Activated CD4-positive, CD25-positive, alpha-beta regulatory T cell treated with anti-CD3 and anti-CD28 coated beads, Interleukin-2, amount 50 U/mL, for 24 hours (primary cell): ENCODE measurements at regions not wholly inside any gene's neighbourhood (a gene's known extent, or its start where the extent isn't known, plus 50 kb on each side); places are given as distances from the start of the nearest gene placed in this dataset.
"Not testable (repeated sequence)": the region's sequence is repeated elsewhere in the genome, so short reads cannot be mapped to it uniquely, and the experiment has no call there.

Experiments
- ATAC-seq, 2 donors: fragments of 150-1000 bp; cut with Tn5 transposase; one replicate each; pipeline ENCODE4 v1.10.0; 2021; ENCODE audit warnings: mild to moderate bottlenecking in 1 of 2, moderate library complexity in 1 of 2

GRCh38 chr5:85865296-85865695 is 752.4 kb upstream of the COX7C start:
- ATAC-seq, result no peak

GRCh38 chr5:85868070-85868469 is 749.7 kb upstream of the COX7C start:
- no peak for ATAC-seq

GRCh38 chr5:85893996-85894395 is 723.7 kb upstream of the COX7C start:
- ATAC-seq, result no peak

GRCh38 chr5:85896514-85896913 is 721.2 kb upstream of the COX7C start:
- ATAC-seq, result no peak

- ATAC-seq, result no peak
These were observed 711.3 kb upstream of the COX7C start for GRCh38 chr5:85906460-85906859.

- no peak for ATAC-seq
These were observed 707.4 kb upstream of the COX7C start for GRCh38 chr5:85910335-85910734.

- ATAC-seq, result no peak
These were observed 696.8 kb upstream of the COX7C start for GRCh38 chr5:85920984-85921383.

GRCh38 chr5:85921590-85921989 is 696.2 kb upstream of the COX7C start:
- ATAC-seq, result no peak

GRCh38 chr5:85927632-85928031 is 690.1 kb upstream of the COX7C start:
- no peak for ATAC-seq

- ATAC-seq, result no peak
These were observed 688.0 kb upstream of the COX7C start for GRCh38 chr5:85929713-85930112.

- no peak for ATAC-seq
These were observed 686.5 kb upstream of the COX7C start for GRCh38 chr5:85931220-85931619.

GRCh38 chr5:85938201-85938600 is 679.5 kb upstream of the COX7C start:
- no peak for ATAC-seq

- ATAC-seq, result no peak
These were observed 666.0 kb upstream of the COX7C start for GRCh38 chr5:85951707-85952210.

GRCh38 chr5:85952680-85953079 is 665.1 kb upstream of the COX7C start:
- ATAC-seq, result no peak

GRCh38 chr5:85967681-85968080 is 650.1 kb upstream of the COX7C start:
- no peak for ATAC-seq

GRCh38 chr5:85972539-85972938 is 645.2 kb upstream of the COX7C start:
- ATAC-seq, result no peak

- no peak for ATAC-seq
These were observed 632.6 kb upstream of the COX7C start for GRCh38 chr5:85985167-85985566.

GRCh38 chr5:85990998-85991397 is 626.7 kb upstream of the COX7C start:
- ATAC-seq, result no peak

GRCh38 chr5:85994653-85995052 is 623.1 kb upstream of the COX7C start:
- ATAC-seq, result not testable (repeated sequence)

GRCh38 chr5:85998656-85999055 is 619.1 kb upstream of the COX7C start:
- ATAC-seq, result no peak

GRCh38 chr5:86008293-86008692 is 609.4 kb upstream of the COX7C start:
- no peak for ATAC-seq

- no peak for ATAC-seq
These were observed 609.0 kb upstream of the COX7C start for GRCh38 chr5:86008704-86009103.

GRCh38 chr5:86011937-86012336 is 605.8 kb upstream of the COX7C start:
- no peak for ATAC-seq

- ATAC-seq, result no peak
These were observed 588.4 kb upstream of the COX7C start for GRCh38 chr5:86029308-86029707.

GRCh38 chr5:86030753-86031152 is 587.0 kb upstream of the COX7C start:
- ATAC-seq, result no peak

- ATAC-seq, result no peak
These were observed 579.2 kb upstream of the COX7C start for GRCh38 chr5:86038566-86038965.
